HG02798 (cell line): ENCODE measurements at regions not wholly inside any gene's neighbourhood (a gene's known extent, or its start where the extent isn't known, plus 50 kb on each side); places are given as distances from the start of the nearest gene placed in this dataset.

Source experiments
- ATAC-seq: cut with Tn5 transposase; IDR thresholded peaks from one replicate; pipeline ENCODE4 v1.9.1; 2021; ENCODE audit warnings: mild to moderate bottlenecking; ENCODE audit not compliant: unreplicated experiment, poor library complexity

- no peak for ATAC-seq
Observed at GRCh38 chr19:30119180-30119908, 177.3 kb downstream of the URI1 start.

- no peak for ATAC-seq
Observed at GRCh38 chr19:30120860-30121484, 178.9 kb downstream of the URI1 start.

DNA sequence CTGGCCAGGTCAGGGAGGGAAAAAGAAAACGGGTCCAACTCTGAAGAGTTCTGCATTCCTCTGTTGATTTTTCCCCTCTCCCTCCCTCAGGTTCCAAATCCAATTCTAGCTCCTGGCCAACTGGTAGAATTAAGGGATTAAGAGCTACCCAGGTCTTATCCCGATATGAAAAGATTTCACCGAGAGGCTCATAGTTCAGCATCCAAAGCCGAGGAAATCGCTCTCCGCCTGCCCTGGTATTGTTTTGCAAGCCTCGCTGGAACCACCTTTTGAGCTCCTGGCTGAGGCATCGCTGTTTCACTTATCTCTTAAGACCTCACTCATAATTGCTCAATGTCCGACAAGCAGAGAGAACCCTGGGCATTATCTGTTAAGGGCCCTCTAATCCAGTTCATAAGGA, 180.4 kb downstream of the URI1 start:
- no peak for ATAC-seq

DNA sequence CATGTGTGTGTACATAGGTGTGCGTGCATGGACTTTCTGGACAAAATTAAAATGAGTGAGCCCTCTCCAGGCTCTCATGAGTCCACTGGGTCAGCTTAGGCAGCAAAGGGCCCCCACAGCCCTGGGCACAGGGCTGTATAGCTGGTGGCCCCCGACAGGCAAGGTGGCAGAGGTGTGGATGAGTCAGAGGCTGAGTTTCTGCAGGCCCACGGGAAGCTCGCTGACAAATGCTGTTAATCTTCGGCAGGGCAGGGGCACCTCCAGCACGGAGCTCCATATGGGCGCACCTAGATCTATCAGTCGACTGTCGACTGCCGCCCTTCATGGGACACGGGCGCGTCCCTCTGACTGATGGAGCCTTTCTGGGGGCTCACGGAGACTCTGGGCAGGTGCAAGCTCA, 181.1 kb downstream of the URI1 start:
- ATAC-seq, result no peak

- ATAC-seq, result no peak
Observed at GRCh38 chr19:30123611-30124010, 181.6 kb downstream of the URI1 start.

GRCh38 chr19:30128211-30128610, 186.2 kb downstream of the URI1 start:
- ATAC-seq, result no peak

DNA sequence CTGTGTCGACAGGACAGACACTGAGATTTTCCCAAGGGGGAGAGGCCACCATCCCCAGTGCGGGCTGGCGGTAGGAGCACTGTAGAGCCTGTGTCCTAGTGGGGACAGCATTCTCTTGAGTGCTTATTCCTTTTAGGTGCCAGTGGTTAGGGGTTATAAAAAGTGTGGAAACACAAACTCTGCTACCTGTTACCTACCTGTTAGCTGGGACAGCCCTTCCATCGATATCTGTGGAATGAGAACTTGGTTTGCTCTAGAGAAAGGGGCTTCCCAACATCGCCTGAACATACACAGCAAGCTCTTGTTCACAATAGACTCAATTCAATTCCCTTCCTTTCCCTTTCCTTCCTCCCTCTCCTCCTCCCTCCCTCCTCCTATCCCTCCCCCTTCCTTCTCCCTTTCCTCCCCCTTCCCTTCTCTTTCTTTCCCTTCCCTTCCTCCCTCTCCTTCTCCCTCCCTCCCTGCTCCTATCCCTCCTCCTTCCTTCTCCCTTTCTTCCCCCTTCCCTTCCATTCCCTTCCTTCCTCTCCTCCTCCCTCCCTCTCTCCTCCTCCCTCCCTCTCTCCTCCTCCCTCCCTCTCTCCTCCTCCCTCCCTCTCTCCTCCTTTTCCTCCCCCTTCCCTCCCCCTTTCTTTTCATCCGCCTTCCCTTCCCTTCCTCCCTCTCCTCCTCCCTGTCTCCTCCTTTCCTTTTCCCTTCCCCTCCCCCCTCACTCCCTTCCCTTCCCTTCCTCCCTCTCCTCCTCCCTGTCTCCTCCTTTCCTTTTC, 188.5 kb downstream of the URI1 start:
- ATAC-seq, result no peak

- no peak for ATAC-seq
Observed at GRCh38 chr19:30131246-30131645, 189.2 kb downstream of the URI1 start.

GRCh38 chr19:30131722-30132291, 189.8 kb downstream of the URI1 start:
- ATAC-seq, result no peak

DNA sequence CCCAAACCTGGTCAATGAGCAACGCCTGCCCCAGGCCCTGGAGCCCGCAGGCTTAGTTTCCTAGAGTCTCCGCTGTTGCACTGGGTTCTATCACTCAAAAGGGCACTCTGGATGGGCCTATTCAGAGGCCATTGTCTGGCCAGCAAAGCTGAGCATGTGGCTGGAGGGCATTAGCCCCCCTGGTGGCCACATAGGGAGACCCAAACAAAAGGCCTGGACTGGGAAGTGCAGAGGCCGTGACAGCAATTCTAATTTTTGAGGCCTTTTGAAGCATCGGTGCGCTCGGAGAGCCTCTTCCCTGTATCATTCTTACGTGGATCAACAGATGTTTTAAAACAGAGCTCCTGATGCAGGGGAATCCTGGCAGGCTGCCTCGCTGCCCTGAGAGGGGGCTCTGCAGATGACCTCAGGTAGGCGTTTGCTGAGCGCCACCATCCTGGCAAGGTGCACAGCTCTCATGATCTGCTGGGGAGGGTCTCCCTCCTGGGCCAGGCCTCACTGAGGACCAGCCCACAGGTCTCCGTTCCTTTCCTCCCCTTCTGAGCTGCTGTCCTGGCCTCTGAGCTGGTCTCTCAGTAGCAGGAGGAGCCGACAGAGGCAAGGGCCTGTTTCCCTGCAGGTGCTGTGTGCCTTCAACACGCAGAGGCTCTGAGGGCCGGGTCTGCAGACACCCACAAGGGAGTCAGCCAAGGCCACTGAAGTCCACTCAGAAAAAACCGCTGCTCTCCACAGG, 190.5 kb downstream of the URI1 start:
- no peak for ATAC-seq

- ATAC-seq, result no peak
Observed at GRCh38 chr19:30133803-30134202, 191.8 kb downstream of the URI1 start.

DNA sequence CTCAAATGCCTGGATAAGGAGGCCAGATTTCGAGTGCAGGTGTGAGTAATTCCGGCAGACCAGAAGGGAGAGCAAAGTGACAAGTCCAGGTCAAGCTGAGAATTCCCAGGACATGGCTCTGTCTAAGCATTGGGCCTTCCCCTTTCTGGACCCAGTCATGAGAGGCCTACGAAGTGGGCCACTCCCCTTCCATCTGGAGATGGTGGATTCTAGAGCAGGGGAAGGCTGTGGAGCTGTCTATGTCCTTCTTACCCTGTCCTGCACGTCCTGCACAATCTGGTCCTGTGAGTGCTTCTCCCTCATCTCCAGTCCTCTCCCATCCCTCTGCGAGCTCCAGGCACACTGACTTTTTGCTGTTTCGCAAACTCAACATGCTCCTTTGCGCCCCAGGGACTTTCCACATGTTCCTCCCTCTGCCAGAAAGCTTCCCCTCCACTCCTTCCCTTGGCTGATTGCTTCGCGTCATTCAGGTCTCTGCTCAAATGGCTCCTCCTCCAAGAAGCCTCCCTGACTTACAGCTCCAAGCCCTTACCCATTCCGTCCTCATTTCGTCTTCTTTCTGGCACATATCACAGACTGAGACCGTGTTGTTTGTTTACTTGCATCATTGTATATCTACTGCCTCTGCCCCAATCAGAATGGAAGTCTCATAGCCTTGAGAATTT, 193.2 kb downstream of the URI1 start:
- ATAC-seq, result no peak

DNA sequence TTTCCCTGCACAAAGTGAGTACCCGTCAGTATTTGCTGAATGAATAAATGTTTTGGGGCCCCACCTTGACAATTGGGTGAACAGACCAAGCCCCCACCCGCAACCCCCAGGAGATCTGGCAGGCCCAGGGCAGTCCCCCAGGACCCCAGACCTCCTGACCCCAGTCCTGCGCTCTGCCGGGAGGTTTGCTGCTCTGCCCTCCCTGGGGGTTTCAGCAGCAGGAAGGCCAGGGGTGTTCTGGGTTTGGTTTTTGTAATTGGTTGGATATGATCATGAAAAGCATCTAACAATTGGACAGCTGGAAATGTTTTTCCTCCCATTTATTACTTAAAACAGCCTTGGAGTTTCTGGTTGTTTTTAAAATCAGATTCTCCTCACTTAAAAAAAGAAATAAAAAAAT, 193.8 kb downstream of the URI1 start:
- ATAC-seq, result no peak

DNA sequence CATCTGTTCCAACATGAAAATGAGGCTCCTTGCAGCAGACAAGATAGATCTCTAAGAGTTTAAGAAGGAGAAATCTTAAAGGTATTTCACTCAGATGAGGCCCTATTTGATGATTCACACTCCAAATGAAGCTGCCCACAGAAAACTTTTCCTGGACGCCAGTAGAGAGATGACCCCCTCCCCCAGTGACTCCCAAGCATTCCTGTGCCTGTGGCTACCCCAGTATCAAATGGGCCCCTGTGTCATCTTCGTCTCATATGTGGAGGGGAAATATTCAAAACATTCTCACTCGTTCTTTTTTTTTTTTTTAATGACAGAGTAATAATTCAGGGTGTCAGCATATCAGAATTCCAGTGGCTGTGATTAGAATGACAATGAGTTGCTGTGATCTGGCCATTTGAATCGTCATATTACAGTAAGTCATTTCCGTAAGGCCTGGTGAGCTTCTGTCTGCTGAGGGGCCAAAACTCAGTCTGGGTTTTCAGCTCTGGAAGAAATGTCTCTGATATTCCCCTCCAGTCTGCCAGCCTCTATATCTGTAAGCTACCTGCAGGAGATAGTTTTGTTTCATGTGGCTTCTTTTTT, 194.7 kb downstream of the URI1 start:
- no peak for ATAC-seq

DNA sequence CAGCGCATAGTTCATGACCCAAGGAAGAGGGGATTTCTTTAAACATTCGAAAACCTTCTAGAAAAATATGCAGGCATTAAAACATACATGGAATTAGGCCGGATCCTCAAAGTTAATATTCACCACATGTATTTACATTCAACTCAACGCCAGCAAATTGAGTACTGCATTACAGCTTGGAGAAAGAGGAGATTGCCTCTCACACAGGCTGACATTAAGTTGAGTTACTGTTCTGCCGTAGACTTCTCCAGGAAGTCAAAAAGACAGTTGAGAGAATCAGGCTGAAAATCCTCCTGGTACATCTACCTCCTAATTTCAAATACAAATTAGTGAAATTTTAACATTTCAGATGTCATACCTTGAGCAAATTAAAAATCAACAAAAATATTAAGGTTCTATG, 195.7 kb downstream of the URI1 start:
- no peak for ATAC-seq

DNA sequence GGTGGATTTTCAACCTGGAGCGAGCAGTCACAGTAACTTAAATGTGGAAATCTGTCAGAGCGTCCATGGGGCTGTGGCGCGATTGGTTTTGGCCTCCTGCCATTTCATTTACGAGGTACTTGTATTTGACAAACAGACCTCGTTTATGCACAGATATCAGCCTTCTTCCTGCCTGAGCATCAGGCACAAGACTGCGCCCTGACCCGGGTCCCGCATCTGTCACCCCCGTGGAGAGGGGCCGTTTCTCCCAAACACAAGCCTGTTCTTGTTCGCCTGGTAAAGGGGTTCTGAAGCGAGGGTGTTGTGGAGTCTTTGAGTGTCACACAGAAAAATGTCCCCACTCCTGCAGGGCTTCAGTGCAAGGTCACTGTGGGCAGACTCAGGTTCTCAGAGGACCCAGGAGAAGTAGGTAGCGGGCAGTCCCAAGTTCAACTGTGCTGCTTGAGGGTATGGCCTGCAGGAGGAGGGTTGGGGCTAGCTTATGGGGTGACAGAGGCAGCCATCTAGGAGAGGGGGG, 202.3 kb downstream of the URI1 start:
- ATAC-seq, result no peak

DNA sequence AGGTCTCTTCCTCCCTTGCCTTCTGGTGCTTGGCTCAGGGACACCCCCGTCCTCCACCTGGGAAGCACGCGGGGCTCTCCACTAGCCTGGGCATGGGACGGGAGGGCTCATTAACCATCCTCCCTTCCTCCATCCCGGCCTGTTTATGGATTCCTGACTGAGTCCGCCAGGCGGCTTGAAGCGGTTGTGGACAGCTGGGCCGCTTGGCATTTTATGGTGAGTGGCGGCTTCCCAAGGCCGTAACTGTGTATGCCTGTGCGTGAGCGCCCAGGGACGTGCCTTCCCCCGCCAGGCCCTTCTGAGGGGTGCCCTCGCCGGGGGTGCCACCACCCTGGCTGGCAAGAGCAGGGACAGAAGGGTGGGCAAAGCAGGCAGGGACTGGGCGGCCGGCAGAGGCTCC, 202.8 kb downstream of the URI1 start:
- no peak for ATAC-seq

- no peak for ATAC-seq
Observed at GRCh38 chr19:30145467-30145866, 203.4 kb downstream of the URI1 start.

- no peak for ATAC-seq
Observed at GRCh38 chr19:30146346-30146745, 204.3 kb downstream of the URI1 start.
